Calu3 (cell line): ENCODE measurements at regions not wholly inside any gene's neighbourhood (a gene's known extent, or its start where the extent isn't known, plus 50 kb on each side); places are given as distances from the start of the nearest gene placed in this dataset.

Source experiments
- BruUV-seq: library from RNA; stranded (reverse); fragments of 400-500 nt; replicated peaks from 2 replicates; lab custom pipeline; 2021; lab: Mats Ljungman, UMichigan
- CTCF ChIA-PET: fragments of 300-600 bp; sonication (Branson Sonifier 250); formaldehyde crosslinking; loops from one replicate; lab custom pipeline; 2022; ENCODE audit warnings: antibody characterized with exemption; lab: Charles Lee
- DNase-seq: peaks from one replicate; pipeline ENCODE4 v3.0.0; 2022
- H3K27ac Mint-ChIP-seq: one replicate; pipeline ENCODE4 v1.8.0; 2022; ENCODE audit warnings: mixed read lengths; ENCODE audit not compliant: unreplicated experiment
- H3K27me3 Mint-ChIP-seq: one replicate; pipeline ENCODE4 v1.8.0; 2022; ENCODE audit warnings: mixed read lengths; ENCODE audit not compliant: unreplicated experiment
- H3K36me3 Mint-ChIP-seq: one replicate; pipeline ENCODE4 v1.8.0; 2022; ENCODE audit warnings: mild to moderate bottlenecking, moderate library complexity, mixed read lengths; ENCODE audit not compliant: insufficient read depth, unreplicated experiment
- H3K4me1 Mint-ChIP-seq: one replicate; pipeline ENCODE4 v1.8.0; 2022; ENCODE audit warnings: mild to moderate bottlenecking, low read depth, mixed read lengths; ENCODE audit not compliant: unreplicated experiment
- H3K4me3 Mint-ChIP-seq: one replicate; pipeline ENCODE4 v1.8.0; 2022; ENCODE audit warnings: mild to moderate bottlenecking, low read depth, moderate library complexity, mixed read lengths; ENCODE audit not compliant: unreplicated experiment
- H3K9me3 Mint-ChIP-seq: one replicate; pipeline ENCODE4 v1.8.0; 2022; ENCODE audit warnings: low read depth, mixed read lengths; ENCODE audit not compliant: unreplicated experiment
- intact Hi-C: fragments of 100-400 bp; cut with micrococcal nuclease; formaldehyde crosslinking; loops from one replicate; pipeline ENCODE4 v1.10.0; 2022; ENCODE audit not compliant: unreplicated experiment
- TF ChIP-seq, protein P1 (sequence below): fragments of 200-600 bp; IDR thresholded peaks from one replicate; pipeline ENCODE4 v1.8.0; 2022; ENCODE audit warnings: antibody characterized with exemption; ENCODE audit not compliant: unreplicated experiment

DNA sequence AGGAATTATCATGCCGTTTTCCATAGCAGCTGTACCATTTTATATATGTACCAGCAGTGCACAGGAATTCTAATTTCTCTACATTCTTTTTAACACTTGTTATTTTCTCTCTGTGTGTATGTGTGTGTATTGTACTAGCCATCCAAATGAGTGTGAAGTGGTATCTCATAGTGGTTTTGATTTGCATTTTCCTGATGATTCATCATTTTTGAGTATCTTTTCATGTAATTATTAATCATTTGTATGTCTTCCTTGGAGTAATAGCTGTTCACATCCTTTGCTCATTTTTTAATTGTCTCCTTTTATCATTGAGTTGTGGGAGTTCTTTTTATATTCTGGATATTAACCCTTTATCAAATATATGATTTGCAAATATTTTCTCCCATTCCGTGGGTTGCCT is 95.6 kb upstream of the MANSC4 start:
- Mint-ChIP-seq H3K4me1 (no peaks in the 10 kb centered on the region), H3K27ac (no peak overlapping the region), H3K36me3 (no peaks in the 10 kb centered on the region), H3K4me3 (no peak overlapping the region), H3K27me3 (no peaks in the 10 kb centered on the region), H3K9me3 (no peaks in the 10 kb centered on the region)
- DNase-seq: no peak
- BruUV-seq: no TSS peak
- CTCF ChIA-PET: no interaction called here
- intact Hi-C loops: no loop called here
- TF ChIP-seq, protein P1, sequence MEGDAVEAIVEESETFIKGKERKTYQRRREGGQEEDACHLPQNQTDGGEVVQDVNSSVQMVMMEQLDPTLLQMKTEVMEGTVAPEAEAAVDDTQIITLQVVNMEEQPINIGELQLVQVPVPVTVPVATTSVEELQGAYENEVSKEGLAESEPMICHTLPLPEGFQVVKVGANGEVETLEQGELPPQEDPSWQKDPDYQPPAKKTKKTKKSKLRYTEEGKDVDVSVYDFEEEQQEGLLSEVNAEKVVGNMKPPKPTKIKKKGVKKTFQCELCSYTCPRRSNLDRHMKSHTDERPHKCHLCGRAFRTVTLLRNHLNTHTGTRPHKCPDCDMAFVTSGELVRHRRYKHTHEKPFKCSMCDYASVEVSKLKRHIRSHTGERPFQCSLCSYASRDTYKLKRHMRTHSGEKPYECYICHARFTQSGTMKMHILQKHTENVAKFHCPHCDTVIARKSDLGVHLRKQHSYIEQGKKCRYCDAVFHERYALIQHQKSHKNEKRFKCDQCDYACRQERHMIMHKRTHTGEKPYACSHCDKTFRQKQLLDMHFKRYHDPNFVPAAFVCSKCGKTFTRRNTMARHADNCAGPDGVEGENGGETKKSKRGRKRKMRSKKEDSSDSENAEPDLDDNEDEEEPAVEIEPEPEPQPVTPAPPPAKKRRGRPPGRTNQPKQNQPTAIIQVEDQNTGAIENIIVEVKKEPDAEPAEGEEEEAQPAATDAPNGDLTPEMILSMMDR: no peak

DNA sequence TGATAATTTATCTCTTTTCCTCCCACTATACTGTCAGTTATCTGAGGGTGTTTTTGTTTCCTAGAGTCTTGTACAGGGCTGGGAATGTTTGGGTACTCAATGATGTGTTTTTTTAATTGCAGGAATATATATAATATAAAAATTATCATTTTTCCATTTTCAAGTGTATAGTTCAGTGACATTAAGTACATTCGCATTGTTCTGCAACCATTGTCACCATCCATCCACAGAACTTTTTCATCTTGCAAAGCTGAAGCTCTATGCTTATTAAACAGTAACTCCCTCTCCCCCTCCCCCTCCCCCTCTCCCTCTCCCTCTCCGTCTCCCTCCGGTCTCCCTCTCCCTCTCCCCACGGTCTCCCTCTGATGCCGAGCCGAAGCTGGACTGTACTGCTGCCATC is 93.0 kb upstream of the MANSC4 start:
- DNase-seq: no peak
- no peaks in the 10 kb centered on the region for H3K4me1 Mint-ChIP-seq
- TF ChIP-seq, protein P1: no peak
- no TSS peak for BruUV-seq
- H3K36me3 Mint-ChIP-seq: no peaks in the 10 kb centered on the region
- CTCF ChIA-PET: interaction anchor here (0.6 to 0.7 kb wide), 2 partner anchors 17 to 140 kb away, joined by 3 to 4 read pairs; no protein-coding TSS in a partner anchor
- no peak overlapping the region for H3K27ac Mint-ChIP-seq
- no peaks in the 10 kb centered on the region for H3K27me3 Mint-ChIP-seq
- no peaks in the 10 kb centered on the region for H3K9me3 Mint-ChIP-seq
- intact Hi-C loops: no loop called here
- no peak overlapping the region for H3K4me3 Mint-ChIP-seq

DNA sequence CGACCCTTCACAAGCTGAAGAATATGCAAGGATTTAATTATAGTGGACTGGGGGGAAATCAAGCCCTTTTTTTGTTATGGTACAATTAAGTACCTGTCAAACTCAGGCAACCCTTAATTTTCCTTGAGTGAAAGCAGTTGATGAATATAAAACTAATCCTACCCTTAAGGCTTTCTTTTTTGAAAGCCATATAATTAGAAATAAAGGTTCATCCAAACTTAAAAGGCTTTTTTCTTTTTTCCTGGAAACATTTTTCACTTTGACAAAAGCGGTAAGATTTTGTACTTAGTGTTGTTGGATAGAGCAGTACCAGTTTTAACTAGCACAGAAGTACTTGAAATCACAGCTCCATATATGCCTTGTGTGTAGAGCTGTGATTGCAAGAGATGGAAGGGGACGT is 91.9 kb upstream of the MANSC4 start:
- no peaks in the 10 kb centered on the region for H3K9me3 Mint-ChIP-seq
- no peak for DNase-seq
- no peak overlapping the region for H3K27ac Mint-ChIP-seq
- H3K36me3 Mint-ChIP-seq: no peaks in the 10 kb centered on the region
- H3K4me1 Mint-ChIP-seq: no peaks in the 10 kb centered on the region
- intact Hi-C loops: no loop called here
- CTCF ChIA-PET: no interaction called here
- TF ChIP-seq, protein P1: no peak
- no peak overlapping the region for H3K4me3 Mint-ChIP-seq
- BruUV-seq: no TSS peak
- H3K27me3 Mint-ChIP-seq: no peaks in the 10 kb centered on the region

DNA sequence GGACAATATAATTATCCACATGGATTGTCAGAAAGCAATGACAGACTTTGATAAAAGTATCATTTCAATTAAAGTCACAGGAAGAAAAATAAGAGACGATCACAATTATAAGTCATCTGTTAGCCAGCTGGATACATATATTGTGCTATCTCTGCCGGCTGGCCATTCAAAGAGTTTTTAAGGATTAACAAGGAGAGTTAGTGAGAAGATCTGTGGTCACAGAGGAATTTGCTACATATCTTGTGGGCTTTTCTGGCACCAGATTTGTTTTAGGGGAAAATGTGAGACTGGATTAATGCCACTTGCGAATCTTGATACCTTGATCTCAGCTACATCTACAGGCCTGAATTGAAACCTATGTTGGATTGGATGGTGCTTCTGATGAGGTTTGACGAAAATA is 90.9 kb upstream of the MANSC4 start:
- no TSS peak for BruUV-seq
- Mint-ChIP-seq H3K27me3 (no peaks in the 10 kb centered on the region), H3K4me1 (no peaks in the 10 kb centered on the region), H3K27ac (no peak overlapping the region), H3K9me3 (no peaks in the 10 kb centered on the region), H3K4me3 (no peak overlapping the region), H3K36me3 (no peaks in the 10 kb centered on the region)
- TF ChIP-seq, protein P1: no peak
- CTCF ChIA-PET: no interaction called here
- intact Hi-C loops: no loop called here
- no peak for DNase-seq
